Prostate gland (tissue), 2 donors: ENCODE measurements at regions not wholly inside any gene's neighbourhood (a gene's known extent, or its start where the extent isn't known, plus 50 kb on each side); places are given as distances from the start of the nearest gene placed in this dataset.

Experiments
- POLR2A ChIP-seq: fragments of 450-650 bp; IDR thresholded peaks from one replicate; pipeline ENCODE4 v1.6.1; 2016; ENCODE audit warnings: antibody characterized with exemption, mild to moderate bottlenecking
- TF ChIP-seq, protein P1 (sequence below), 4 experiments: fragments of 200-600 bp in 2 of 4; fragments of 450-650 bp in 2 of 4; sonication (generic) in 2 of 4; IDR thresholded peaks; 1 replicate in 3 of 4; 2 replicates in 1 of 4; pipeline ENCODE4 v1.5.1; 2016 to 2019; ENCODE audit warnings: antibody characterized with exemption in 4 of 4, mild to moderate bottlenecking in 2 of 4, moderate library complexity in 2 of 4

GRCh38 chr12:25734529-25735180 lies 181.6 kb upstream of the LMNTD1 start:
- TF ChIP-seq, protein P1, sequence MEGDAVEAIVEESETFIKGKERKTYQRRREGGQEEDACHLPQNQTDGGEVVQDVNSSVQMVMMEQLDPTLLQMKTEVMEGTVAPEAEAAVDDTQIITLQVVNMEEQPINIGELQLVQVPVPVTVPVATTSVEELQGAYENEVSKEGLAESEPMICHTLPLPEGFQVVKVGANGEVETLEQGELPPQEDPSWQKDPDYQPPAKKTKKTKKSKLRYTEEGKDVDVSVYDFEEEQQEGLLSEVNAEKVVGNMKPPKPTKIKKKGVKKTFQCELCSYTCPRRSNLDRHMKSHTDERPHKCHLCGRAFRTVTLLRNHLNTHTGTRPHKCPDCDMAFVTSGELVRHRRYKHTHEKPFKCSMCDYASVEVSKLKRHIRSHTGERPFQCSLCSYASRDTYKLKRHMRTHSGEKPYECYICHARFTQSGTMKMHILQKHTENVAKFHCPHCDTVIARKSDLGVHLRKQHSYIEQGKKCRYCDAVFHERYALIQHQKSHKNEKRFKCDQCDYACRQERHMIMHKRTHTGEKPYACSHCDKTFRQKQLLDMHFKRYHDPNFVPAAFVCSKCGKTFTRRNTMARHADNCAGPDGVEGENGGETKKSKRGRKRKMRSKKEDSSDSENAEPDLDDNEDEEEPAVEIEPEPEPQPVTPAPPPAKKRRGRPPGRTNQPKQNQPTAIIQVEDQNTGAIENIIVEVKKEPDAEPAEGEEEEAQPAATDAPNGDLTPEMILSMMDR (IDR thresholded peaks at IDR 0.05) = no peak
- no peak for TF ChIP-seq POLR2A
